ENCODE measurements at regions not wholly inside any gene's neighbourhood (a gene's known extent, or its start where the extent isn't known, plus 50 kb on each side); places are given as distances from the start of the nearest gene placed in this dataset.
A peak's percentile ranks its signal among the peaks of the same experiment; 100 is the strongest.

GRCh38 chr20:41748756-41749582, 130.8 kb upstream of the CHD6 start:
- DNase-seq (ENCODE audit: low read depth), result no peak
- no peak overlapping the region for H3K4me3 ChIP-seq (ENCODE audit: low read depth, low read length)
- TF ChIP-seq CTCF (IDR thresholded peaks at IDR 0.05; ENCODE audit: insufficient read depth, low read depth, low read length), result no peak

DNA sequence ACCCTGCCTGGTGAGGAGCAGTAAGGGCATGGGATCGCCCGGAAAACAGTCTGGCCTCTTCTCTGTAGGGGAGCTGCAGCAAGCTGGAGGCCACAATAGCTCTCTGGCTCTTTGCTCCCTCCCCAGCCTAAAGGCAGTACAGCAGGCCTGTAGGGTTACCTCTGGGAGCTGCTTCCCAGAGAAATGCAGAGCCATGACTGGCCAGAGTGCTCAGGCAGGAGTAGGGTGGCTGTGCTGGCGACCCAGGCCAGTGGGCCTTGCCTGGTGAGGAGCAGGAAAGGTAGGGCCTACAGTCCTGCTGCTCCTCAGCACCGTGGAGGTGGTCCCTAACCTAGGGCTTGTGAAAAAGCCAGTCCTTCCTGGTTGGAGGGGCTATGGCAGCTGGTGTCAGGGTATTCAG, 129.9 kb upstream of the CHD6 start:
- no peak overlapping the region for H3K4me3 ChIP-seq (ENCODE audit: low read depth, low read length)
- no peak for DNase-seq (ENCODE audit: low read depth)
- no peak for TF ChIP-seq CTCF (IDR thresholded peaks at IDR 0.05; ENCODE audit: insufficient read depth, low read depth, low read length)

GRCh38 chr20:41747226-41747625, 129.0 kb upstream of the CHD6 start:
- no peak for DNase-seq (ENCODE audit: low read depth)
- H3K4me3 ChIP-seq (ENCODE audit: low read depth, low read length), result no peak overlapping the region
- no peak for TF ChIP-seq CTCF (IDR thresholded peaks at IDR 0.05; ENCODE audit: insufficient read depth, low read depth, low read length)

DNA sequence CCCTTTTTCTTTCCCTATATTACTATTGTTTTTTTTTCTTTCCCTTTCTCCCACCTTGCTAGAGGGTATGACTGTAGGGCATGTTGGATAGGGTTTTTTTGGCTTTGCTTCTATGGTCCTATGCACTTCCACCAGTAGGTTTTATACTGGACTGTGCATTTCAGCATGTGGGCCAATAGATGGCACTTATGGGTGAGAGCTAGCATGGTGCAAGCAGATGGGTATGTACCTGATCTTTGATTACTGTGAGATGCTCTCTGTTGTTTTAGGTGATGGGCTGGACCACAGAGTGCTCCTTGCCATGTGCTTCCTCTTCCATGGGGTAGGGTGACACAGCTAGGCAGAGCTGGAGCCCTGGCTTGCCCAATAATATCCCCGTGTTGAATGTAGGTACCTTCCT, 128.5 kb upstream of the CHD6 start:
- no peak overlapping the region for H3K4me3 ChIP-seq (ENCODE audit: low read depth, low read length)
- DNase-seq (ENCODE audit: low read depth), result no peak
- TF ChIP-seq CTCF (IDR thresholded peaks at IDR 0.05; ENCODE audit: insufficient read depth, low read depth, low read length), result no peak

DNA sequence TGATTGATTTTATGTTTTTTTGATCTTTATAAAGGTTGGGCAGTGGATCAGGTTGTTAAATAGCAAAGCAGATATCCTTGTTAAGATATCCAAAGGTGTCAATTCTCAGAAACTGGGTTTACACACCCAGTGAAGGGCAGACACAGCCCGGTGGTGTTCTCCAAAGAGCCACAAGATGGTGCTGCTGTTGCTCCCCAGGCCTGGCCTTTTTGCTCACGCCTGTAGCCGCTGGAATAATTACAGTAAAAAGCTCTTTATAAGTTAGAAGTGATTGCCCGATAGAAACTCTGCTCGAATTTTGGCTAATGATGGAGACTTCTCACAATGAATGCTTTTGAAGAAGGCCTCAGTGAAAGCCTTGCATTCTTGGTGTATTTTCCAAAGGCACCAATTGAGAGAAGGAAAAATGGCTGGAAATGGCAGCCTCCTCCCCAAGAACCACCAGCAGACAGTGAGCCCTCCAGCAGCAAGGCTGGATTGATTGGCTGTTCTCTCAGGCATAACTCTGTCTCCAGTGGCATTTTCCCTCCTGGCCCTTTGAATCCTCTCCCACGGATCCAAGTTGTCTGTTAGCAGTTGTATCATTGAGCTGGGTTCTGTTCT, 120.5 kb upstream of the CHD6 start:
- DNase-seq (ENCODE audit: low read depth), result peak; percentile 48
- no peak overlapping the region for H3K4me3 ChIP-seq (ENCODE audit: low read depth, low read length)
- TF ChIP-seq CTCF (IDR thresholded peaks at IDR 0.05; ENCODE audit: insufficient read depth, low read depth, low read length), result peak; percentile 91

DNA sequence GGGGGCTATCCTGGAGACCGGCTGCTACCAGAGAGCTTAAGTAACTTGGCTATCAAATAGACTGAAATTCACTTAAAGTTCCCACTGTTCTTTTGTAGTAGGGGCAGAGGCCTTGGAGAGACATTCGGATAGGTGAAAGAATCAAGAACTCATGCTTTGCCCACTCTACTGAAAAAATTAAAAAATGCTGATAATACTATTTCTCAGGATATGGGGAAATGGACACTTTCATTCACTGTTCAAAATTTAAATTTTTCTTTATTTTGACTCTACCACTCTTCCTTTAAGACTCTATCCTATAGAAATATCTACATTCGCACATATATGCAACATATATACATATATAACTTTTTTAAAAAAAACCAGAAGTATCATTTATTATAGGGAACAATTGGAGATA, 117.8 kb upstream of the CHD6 start:
- TF ChIP-seq CTCF (IDR thresholded peaks at IDR 0.05; ENCODE audit: insufficient read depth, low read depth, low read length), result no peak

More for the DNA sequence above, 117.8 kb upstream of the CHD6 start:
- no peak for DNase-seq (ENCODE audit: low read depth)
- H3K4me3 ChIP-seq (ENCODE audit: low read depth, low read length), result no peak overlapping the region

Data from fibroblast of villous mesenchyme (primary cell).